ENCODE measurements at regions not wholly inside any gene's neighbourhood (a gene's known extent, or its start where the extent isn't known, plus 50 kb on each side); places are given as distances from the start of the nearest gene placed in this dataset.

GRCh38 chrX:98057176-98057575 lies 1173.5 kb downstream of the RPA4 start:
- Histone ChIP-seq H3K9ac (ENCODE audit: extremely low read depth, insufficient read length, low read length) (no peak overlapping the region), H4K8ac (replicated peaks; ENCODE audit: insufficient read length, low read depth, low read length) (no peak overlapping the region), H3K27ac (ENCODE audit: insufficient read length, low read depth, low read length) (no peak overlapping the region), H3K4me1 (ENCODE audit: insufficient read depth, low read length) (no peaks in the 10 kb centered on the region), H3K18ac (ENCODE audit: insufficient read length, low read depth, low read length) (peak overlapping the region; percentile 27), H3K79me1 (ENCODE audit: insufficient read depth, low read depth, low read length, poor library complexity, severe bottlenecking) (no peaks in the 10 kb centered on the region), H3K79me2 (ENCODE audit: insufficient read depth, low read length) (no peaks in the 10 kb centered on the region), H4K91ac (ENCODE audit: insufficient read length, low read depth, low read length) (no peak overlapping the region), H3K27me3 (ENCODE audit: insufficient read depth, low read length) (no peaks in the 10 kb centered on the region), H2AFZ (ENCODE audit: low read length) (no peak overlapping the region), H2BK12ac (ENCODE audit: insufficient read length, low read depth, low read length) (no peak overlapping the region), H2AK5ac (ENCODE audit: insufficient read length, low read length) (no peak overlapping the region), H3K23me2 (ENCODE audit: insufficient read length, low read depth, low read length, poor library complexity, severe bottlenecking) (no peaks in the 10 kb centered on the region), H4K20me1 (ENCODE audit: control insufficient read depth, insufficient read depth, insufficient read length) (no peaks in the 10 kb centered on the region), H2BK15ac (ENCODE audit: low read depth, low read length) (no peak overlapping the region), H3K4ac (ENCODE audit: low read depth, low read length) (no peak overlapping the region), H2BK20ac (ENCODE audit: low read depth, low read length, poor library complexity, severe bottlenecking) (no peak overlapping the region), H2BK120ac (ENCODE audit: low read depth, low read length, poor library complexity, severe bottlenecking) (no peak overlapping the region), H3K56ac (ENCODE audit: insufficient read length, low read depth, low read length) (no peak overlapping the region), H3K23ac (ENCODE audit: insufficient read length, low read depth, low read length) (no peak overlapping the region), H3K14ac (ENCODE audit: insufficient read depth, low read length) (no peak overlapping the region; the same call in 1 of the 2 replicates), H3K9me3 (ENCODE audit: control insufficient read depth, low read depth, low read length) (no peaks in the 10 kb centered on the region), H2BK5ac (ENCODE audit: insufficient read length, low read length) (no peak overlapping the region), H4K5ac (ENCODE audit: insufficient read length, low read depth, low read length) (no peak overlapping the region), H3K4me2 (ENCODE audit: insufficient read depth, insufficient read length, low read length) (no peak overlapping the region), H3T11ph (ENCODE audit: low read length) (no peak overlapping the region)
- Mint-ChIP-seq H3K27ac (no peak overlapping the region), H3K4me1 (no peaks in the 10 kb centered on the region), H3K36me3 (ENCODE audit: insufficient read depth in 1 of 3, low read depth in 3 of 3) (peaks cover 4 to 24% (median 7%) of the 10 kb centered on the region in 3 experiments; a peak in 6 of 7 replicates), H3K9me3 (peaks cover 11 to 14% of the 10 kb centered on the region in 2 experiments; a peak in 4 of 5 replicates), H3K4me3 (no peak overlapping the region), H3K27me3 (ENCODE audit: low read depth) (no peaks in the 10 kb centered on the region)
- WGBS (ENCODE audit: extremely low coverage, insufficient read length, low lambda C conversion rate), result no CpG with 5 or more reads among the region's 3 CpGs
- no peak for TF ChIP-seq CTCF (conservative IDR thresholded peaks at IDR 0.05)
- no peak for DNase-seq

Data from H9 (cell line).